GM12872 (cell line): ENCODE measurements at regions not wholly inside any gene's neighbourhood (a gene's known extent, or its start where the extent isn't known, plus 50 kb on each side); places are given as distances from the start of the nearest gene placed in this dataset.

Experiments
- CTCF ChIP-seq: IDR thresholded peaks from 3 replicates; pipeline ENCODE4 v1.5.1; 2011; ENCODE audit warnings: low read depth, mild to moderate bottlenecking, low read length, moderate library complexity; ENCODE audit not compliant: insufficient read depth

DNA sequence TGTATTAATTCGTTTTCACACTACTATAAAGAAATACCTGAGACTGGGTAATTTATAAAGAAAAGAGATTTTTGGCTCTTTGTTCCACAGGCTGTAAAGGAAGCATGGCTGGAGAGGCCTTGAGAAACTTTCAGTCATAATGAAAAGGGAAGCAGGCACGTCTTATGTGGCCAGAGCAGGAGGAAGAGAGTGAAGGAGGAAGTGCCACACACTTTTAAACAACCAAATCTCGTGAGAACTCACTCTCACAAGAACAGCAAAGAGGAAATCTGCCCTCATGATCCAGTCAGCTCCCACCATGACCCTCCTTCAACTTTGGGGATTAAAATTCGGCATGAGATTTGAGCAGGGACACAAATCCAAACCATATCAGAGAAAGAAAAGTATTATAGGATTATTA lies 1255.9 kb upstream of the MIR17HG start:
- TF ChIP-seq CTCF = no peak

GRCh38 chr13:90094357-90094756 lies 1253.1 kb upstream of the MIR17HG start:
- TF ChIP-seq CTCF = no peak

DNA sequence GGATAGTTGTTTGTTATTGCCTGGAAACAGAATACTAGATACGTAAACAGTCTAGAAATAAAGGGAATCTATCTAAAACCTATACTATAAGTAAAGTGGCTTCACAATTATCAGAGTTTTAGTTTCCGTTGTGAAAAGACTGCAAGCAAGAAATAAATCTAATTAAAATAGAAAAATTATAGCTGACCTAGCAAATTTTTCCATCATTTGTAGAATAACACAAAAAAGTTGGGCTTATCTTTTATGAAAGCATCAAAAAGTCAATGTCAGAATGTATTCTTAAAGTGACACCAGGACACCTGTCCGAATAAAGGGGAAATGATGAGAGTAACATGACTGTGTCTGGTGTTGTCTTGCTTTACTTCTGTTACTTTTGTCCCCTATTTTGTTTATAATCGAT lies 1248.9 kb upstream of the MIR17HG start:
- TF ChIP-seq CTCF = no peak

DNA sequence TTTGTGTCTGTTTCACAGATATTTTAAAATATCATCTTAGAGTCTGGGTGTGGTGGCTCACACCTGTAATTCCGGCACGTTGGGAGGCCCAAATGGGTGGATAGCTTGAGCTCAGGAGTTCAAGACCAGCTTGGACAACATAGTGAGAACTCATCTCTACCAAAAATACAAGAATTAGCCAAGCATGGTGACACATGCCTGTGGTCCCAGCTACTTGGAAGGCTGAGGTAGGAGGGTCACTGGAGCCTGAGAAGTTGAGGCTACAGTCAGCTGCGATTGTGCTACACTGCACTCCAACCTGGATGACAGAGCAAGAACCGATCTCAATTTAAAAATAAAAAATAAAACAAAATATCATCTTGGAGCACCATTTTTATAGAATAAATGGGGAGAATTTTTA lies 1247.6 kb upstream of the MIR17HG start:
- no peak for TF ChIP-seq CTCF

DNA sequence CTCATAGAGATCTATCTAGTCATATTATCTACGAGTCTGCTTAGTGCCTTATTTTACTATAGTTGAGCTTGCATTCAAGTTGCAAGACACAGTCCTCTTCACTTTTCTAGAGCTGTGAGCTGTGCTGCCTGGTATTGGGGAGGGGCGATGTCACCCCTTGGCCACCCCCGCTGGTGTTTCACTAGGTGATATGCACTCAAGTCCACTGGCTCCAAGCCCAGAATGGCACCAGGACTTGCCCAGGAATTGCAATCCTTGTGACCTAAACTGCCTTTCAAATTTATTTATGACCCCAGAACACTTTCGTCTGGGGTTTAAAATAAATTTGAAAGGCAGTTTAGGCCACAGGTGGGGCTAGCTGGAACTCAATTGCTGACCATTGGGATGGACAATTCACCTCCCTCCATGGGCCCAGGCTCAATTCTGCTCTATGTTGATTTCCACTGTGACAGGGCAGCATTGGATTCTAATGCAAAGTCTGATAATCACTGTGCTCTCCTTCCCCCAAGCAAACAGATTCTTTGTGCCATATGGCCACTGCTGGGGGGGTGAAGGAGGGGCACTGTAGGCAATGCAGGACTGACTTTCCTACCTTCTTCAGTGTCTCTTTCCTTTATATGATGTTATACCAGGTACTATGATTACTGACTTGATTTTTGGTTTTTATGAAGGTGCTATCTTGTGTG lies 1244.2 kb upstream of the MIR17HG start:
- no peak for TF ChIP-seq CTCF

DNA sequence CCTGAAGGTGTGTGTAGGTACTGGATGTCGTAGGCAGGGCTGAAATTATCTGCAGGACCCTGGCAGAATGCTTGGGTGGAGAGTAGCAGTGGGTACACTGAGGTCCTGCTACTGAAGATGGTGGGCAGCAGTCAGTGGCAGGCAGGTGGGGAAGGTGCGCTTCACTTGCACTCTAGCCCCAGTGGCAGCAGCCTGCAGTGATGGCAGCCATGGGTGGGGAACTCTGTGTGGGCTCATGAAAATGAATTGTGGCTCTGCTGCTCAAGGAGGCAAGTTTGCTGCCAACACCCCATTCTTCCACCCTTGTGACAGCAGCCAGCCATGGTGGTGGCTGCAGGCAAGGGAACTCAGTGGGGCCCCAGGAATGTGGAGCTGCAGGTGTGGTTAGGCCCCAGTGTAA lies 1242.7 kb upstream of the MIR17HG start:
- no peak for TF ChIP-seq CTCF

GRCh38 chr13:90105276-90105675 lies 1242.2 kb upstream of the MIR17HG start:
- TF ChIP-seq CTCF = no peak
